Uterus (tissue), 3 donors: ENCODE measurements at regions not wholly inside any gene's neighbourhood (a gene's known extent, or its start where the extent isn't known, plus 50 kb on each side); places are given as distances from the start of the nearest gene placed in this dataset.

Experiments
- DNase-seq, 2 donors: peaks; one replicate each; pipeline ENCODE4 v3.0.0-alpha.2; 2019 to 2020
- H3K27ac ChIP-seq, 2 donors: fragments of 200-600 bp; sonication (generic); 1 replicate in 1 of 2; 2 replicates in 1 of 2; pipeline ENCODE4 v1.5.1; 2016 to 2018
- H3K27me3 ChIP-seq, 2 donors: fragments of 200-600 bp; sonication (generic); one replicate each; pipeline ENCODE4 v1.5.1; 2018 to 2019; ENCODE audit warnings: control low read depth in 1 of 2
- H3K36me3 ChIP-seq, 2 donors: fragments of 200-600 bp; sonication (generic); one replicate each; pipeline ENCODE4 v1.5.1; 2019; ENCODE audit warnings: control low read depth in 1 of 2
- H3K4me1 ChIP-seq, 2 donors: fragments of 200-600 bp; sonication (generic); one replicate each; pipeline ENCODE4 v1.5.1; 2018 to 2019; ENCODE audit warnings: control low read depth in 1 of 2
- H3K4me3 ChIP-seq, 2 donors: fragments of 200-600 bp; sonication (generic); 1 replicate in 1 of 2; 2 replicates in 1 of 2; pipeline ENCODE4 v1.5.1; 2018 to 2019; ENCODE audit warnings: mild to moderate bottlenecking in 1 of 2
- H3K9me3 ChIP-seq, 2 donors: fragments of 200-600 bp; sonication (generic); one replicate each; pipeline ENCODE4 v1.5.1; 2019; ENCODE audit warnings: control low read depth in 1 of 2
- CTCF ChIP-seq, 4 experiments: fragments of 200-600 bp in 2 of 4; fragments of 450-650 bp in 2 of 4; sonication (generic) in 2 of 4; IDR thresholded peaks; one replicate each; pipeline ENCODE4 v1.5.1; 2016 to 2019; ENCODE audit warnings: antibody characterized with exemption in 4 of 4, mild to moderate bottlenecking in 2 of 4, moderate library complexity in 1 of 4
- POLR2A ChIP-seq, 2 donors: fragments of 450-650 bp; IDR thresholded peaks; one replicate each; pipeline ENCODE4 v1.6.1; 2016; ENCODE audit warnings: antibody characterized with exemption in 2 of 2, mild to moderate bottlenecking in 1 of 2, moderate library complexity in 1 of 2
- intact Hi-C: fragments of 100-400 bp; cut with DNase I; formaldehyde crosslinking; loops from one replicate; pipeline ENCODE4 v1.15.1; 2023; ENCODE audit warnings: low total_unique reads
- donor health status: DM: yes; HTN: yes; CAD: no.

- TF ChIP-seq POLR2A (IDR thresholded peaks at IDR 0.05) (no peak), CTCF (IDR thresholded peaks at IDR 0.05) (no peak)
- H3K27me3 ChIP-seq = no peaks in the 10 kb centered on the region
- H3K9me3 ChIP-seq = no peaks in the 10 kb centered on the region
- intact Hi-C loops = no loop called here
- no peak overlapping the region for H3K4me3 ChIP-seq
- no peak overlapping the region for H3K27ac ChIP-seq
- no peak for DNase-seq
- no peaks in the 10 kb centered on the region for H3K4me1 ChIP-seq
- no peaks in the 10 kb centered on the region for H3K36me3 ChIP-seq
These were observed 295.9 kb downstream of the CCER1 start for GRCh38 chr12:90659060-90659459.

- no peak overlapping the region for H3K4me3 ChIP-seq
- no peaks in the 10 kb centered on the region for H3K9me3 ChIP-seq
- no peaks in the 10 kb centered on the region for H3K36me3 ChIP-seq
- TF ChIP-seq POLR2A (IDR thresholded peaks at IDR 0.05) (no peak), CTCF (IDR thresholded peaks at IDR 0.05) (no peak)
- no peaks in the 10 kb centered on the region for H3K27me3 ChIP-seq
- no peaks in the 10 kb centered on the region for H3K4me1 ChIP-seq
- DNase-seq = no peak
- intact Hi-C loops = no loop called here
- no peak overlapping the region for H3K27ac ChIP-seq
These were observed 301.9 kb downstream of the CCER1 start for GRCh38 chr12:90653040-90653439.

GRCh38 chr12:90652280-90652679, 302.7 kb downstream of the CCER1 start:
- intact Hi-C loops = no loop called here
- no peak for DNase-seq
- Histone ChIP-seq H3K9me3 (no peaks in the 10 kb centered on the region), H3K36me3 (no peaks in the 10 kb centered on the region), H3K27ac (no peak overlapping the region), H3K27me3 (no peaks in the 10 kb centered on the region), H3K4me1 (no peaks in the 10 kb centered on the region), H3K4me3 (no peak overlapping the region)
- TF ChIP-seq POLR2A (IDR thresholded peaks at IDR 0.05) (no peak), CTCF (IDR thresholded peaks at IDR 0.05) (no peak)

- Histone ChIP-seq H3K4me3 (no peak overlapping the region), H3K9me3 (no peaks in the 10 kb centered on the region), H3K27me3 (no peaks in the 10 kb centered on the region), H3K36me3 (no peaks in the 10 kb centered on the region), H3K4me1 (no peaks in the 10 kb centered on the region), H3K27ac (no peak overlapping the region)
- intact Hi-C loops = no loop called here
- no peak for DNase-seq
- TF ChIP-seq POLR2A (IDR thresholded peaks at IDR 0.05) (no peak), CTCF (IDR thresholded peaks at IDR 0.05) (no peak)
These were observed 309.8 kb downstream of the CCER1 start for GRCh38 chr12:90645181-90645580.

GRCh38 chr12:90631591-90632212, 323.3 kb downstream of the CCER1 start:
- no peaks in the 10 kb centered on the region for H3K9me3 ChIP-seq
- no peaks in the 10 kb centered on the region for H3K36me3 ChIP-seq
- H3K4me1 ChIP-seq = no peaks in the 10 kb centered on the region
- H3K27ac ChIP-seq = no peak overlapping the region
- no peak for DNase-seq
- no peak overlapping the region for H3K4me3 ChIP-seq
- no peaks in the 10 kb centered on the region for H3K27me3 ChIP-seq
- TF ChIP-seq POLR2A (IDR thresholded peaks at IDR 0.05) (no peak), CTCF (IDR thresholded peaks at IDR 0.05) (no peak)
- intact Hi-C loops = no loop called here
